ENCODE measurements at regions not wholly inside any gene's neighbourhood (a gene's known extent, or its start where the extent isn't known, plus 50 kb on each side); places are given as distances from the start of the nearest gene placed in this dataset.

DNA sequence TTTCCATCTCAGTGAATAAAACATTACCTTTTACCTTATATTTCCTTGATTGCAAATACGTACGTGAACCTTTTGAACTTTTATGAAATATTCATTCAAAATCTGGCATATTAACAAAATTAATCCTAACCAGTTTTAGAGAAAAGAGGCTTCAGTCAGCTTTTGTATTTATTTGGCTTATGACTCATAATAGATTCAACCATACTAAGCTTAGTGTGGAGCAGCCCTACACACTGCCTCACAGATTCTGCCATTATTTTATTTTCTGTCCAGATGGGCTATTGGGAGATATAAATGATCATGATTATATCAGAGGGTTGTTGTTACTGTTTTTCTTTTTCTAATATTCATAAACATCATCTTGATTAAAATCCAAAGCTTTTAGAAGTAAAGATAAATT, 325.5 kb downstream of the GPR37 start (continued):
- TF ChIP-seq, protein P1, sequence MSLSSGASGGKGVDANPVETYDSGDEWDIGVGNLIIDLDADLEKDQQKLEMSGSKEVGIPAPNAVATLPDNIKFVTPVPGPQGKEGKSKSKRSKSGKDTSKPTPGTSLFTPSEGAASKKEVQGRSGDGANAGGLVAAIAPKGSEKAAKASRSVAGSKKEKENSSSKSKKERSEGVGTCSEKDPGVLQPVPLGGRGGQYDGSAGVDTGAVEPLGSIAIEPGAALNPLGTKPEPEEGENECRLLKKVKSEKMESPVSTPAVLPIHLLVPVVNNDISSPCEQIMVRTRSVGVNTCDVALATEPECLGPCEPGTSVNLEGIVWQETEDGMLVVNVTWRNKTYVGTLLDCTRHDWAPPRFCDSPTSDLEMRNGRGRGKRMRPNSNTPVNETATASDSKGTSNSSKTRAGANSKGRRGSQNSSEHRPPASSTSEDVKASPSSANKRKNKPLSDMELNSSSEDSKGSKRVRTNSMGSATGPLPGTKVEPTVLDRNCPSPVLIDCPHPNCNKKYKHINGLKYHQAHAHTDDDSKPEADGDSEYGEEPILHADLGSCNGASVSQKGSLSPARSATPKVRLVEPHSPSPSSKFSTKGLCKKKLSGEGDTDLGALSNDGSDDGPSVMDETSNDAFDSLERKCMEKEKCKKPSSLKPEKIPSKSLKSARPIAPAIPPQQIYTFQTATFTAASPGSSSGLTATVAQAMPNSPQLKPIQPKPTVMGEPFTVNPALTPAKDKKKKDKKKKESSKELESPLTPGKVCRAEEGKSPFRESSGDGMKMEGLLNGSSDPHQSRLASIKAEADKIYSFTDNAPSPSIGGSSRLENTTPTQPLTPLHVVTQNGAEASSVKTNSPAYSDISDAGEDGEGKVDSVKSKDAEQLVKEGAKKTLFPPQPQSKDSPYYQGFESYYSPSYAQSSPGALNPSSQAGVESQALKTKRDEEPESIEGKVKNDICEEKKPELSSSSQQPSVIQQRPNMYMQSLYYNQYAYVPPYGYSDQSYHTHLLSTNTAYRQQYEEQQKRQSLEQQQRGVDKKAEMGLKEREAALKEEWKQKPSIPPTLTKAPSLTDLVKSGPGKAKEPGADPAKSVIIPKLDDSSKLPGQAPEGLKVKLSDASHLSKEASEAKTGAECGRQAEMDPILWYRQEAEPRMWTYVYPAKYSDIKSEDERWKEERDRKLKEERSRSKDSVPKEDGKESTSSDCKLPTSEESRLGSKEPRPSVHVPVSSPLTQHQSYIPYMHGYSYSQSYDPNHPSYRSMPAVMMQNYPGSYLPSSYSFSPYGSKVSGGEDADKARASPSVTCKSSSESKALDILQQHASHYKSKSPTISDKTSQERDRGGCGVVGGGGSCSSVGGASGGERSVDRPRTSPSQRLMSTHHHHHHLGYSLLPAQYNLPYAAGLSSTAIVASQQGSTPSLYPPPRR (CRISPR knock-in tag; IDR thresholded peaks at IDR 0.05; ENCODE audit: borderline replicate concordance), result no peak
- no peak for TF ChIP-seq ZNF311 (CRISPR knock-in tag; IDR thresholded peaks at IDR 0.05)

DNA sequence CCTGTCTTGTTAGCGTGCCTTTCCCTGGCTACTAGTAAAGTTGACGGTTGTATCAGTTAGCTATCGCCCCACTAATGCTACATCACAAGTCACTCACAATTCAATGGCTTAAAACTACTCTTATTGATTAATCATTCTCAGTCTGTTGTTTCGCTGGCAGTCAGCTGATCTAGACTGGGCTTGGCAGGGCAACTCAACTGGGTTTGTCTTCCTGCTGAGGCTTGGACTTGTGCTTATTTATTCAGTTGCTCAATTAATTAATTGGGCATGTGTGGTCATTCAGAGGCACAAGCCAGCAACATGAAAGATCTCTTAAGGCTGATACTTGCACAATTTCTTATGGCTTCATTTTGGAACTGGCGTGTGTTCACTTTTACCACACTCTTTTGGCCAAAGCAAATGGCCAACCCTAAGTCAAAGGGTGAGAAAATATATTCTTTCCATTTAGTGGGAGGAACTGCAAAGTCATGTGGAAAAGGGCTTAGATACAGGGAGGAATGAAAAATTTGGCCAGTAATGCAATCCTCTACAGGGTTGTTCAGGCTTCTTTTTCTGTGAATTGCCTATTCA, 333.5 kb downstream of the GPR37 start:
- no peak for TF ChIP-seq HMGN3 (IDR thresholded peaks at IDR 0.05; ENCODE audit: borderline replicate concordance, extremely low read depth, insufficient read length, low read depth, low read length)
- ChIA-PET CTCF (ENCODE audit: low intra/inter-chr PET ratio) (no interaction called here), POLR2A (no interaction called here)
- Histone ChIP-seq H3K36me3 (ENCODE audit: control insufficient read depth, insufficient read depth, low read length) (no peaks in the 10 kb centered on the region), H3K9ac (ENCODE audit: insufficient read depth in 1 of 2, low read depth in 2 of 2, low read length in 2 of 2) (no peak overlapping the region), H2AFZ (ENCODE audit: low read depth, low read length) (no peak overlapping the region), H3K4me1 (replicated peaks in 1 of 2; ENCODE audit: control insufficient read depth in 2 of 2, insufficient read depth in 2 of 2, low read length in 2 of 2) (no peaks in the 10 kb centered on the region), H3K9me1 (ENCODE audit: control insufficient read depth, insufficient read depth, low read length) (no peaks in the 10 kb centered on the region), H4K20me1 (replicated peaks; ENCODE audit: control insufficient read depth, insufficient read depth, low read length) (no peaks in the 10 kb centered on the region), H3K4me3 (no peak overlapping the region), H3K9me3 (replicated peaks; ENCODE audit: control insufficient read depth, insufficient read depth, low read depth, low read length) (no peaks in the 10 kb centered on the region), H3K27me3 (ENCODE audit: control insufficient read depth in 2 of 2, insufficient read depth in 2 of 2, low read length in 2 of 2) (no peaks in the 10 kb centered on the region), H3K27ac (ENCODE audit: extremely low read depth, low read depth, low read length) (no peak overlapping the region), H3K79me2 (ENCODE audit: control insufficient read depth, insufficient read depth, low read length) (no peaks in the 10 kb centered on the region), H3K4me2 (ENCODE audit: insufficient read depth, low read length) (no peak overlapping the region)
- intact Hi-C loops (cut with micrococcal nuclease), result no loop called here
- FAIRE-seq (no peak), DNase-seq (ENCODE audit: extremely low read depth in 1 of 4, low spot score in 3 of 4) (no peak), ATAC-seq (no peak)
- no TSS peak for BruUV-seq (replicated peaks)
- in situ Hi-C loops (cut with MboI), result no loop called here
- 2% methylated on average over 5 of the region's 5 CpGs for WGBS (ENCODE audit: insufficient coverage, low coverage, missing lambda C conversion rate)

Measured in K562 (cell line).